EL (cell line): ENCODE measurements at regions not wholly inside any gene's neighbourhood (a gene's known extent, or its start where the extent isn't known, plus 50 kb on each side); places are given as distances from the start of the nearest gene placed in this dataset.
"Not testable (repeated sequence)": the region's sequence is repeated elsewhere in the genome, so short reads cannot be mapped to it uniquely, and the experiment has no call there.

Source experiments
- DNase-seq: peaks from one replicate; pipeline ENCODE4 v3.0.0-alpha.2; 2016

GRCh38 chr4:60400593-60400992 lies 799.5 kb upstream of the ADGRL3 start:
- DNase-seq: no peak

GRCh38 chr4:60404027-60404426 lies 796.1 kb upstream of the ADGRL3 start:
- DNase-seq: no peak

GRCh38 chr4:60422439-60422838 lies 777.7 kb upstream of the ADGRL3 start:
- DNase-seq: no peak

- not testable (repeated sequence) for DNase-seq
Measured at GRCh38 chr4:60423573-60424184, 776.4 kb upstream of the ADGRL3 start.

GRCh38 chr4:60432911-60433310 lies 767.2 kb upstream of the ADGRL3 start:
- DNase-seq: no peak

GRCh38 chr4:60443068-60443467 lies 757.1 kb upstream of the ADGRL3 start:
- DNase-seq: no peak

GRCh38 chr4:60443796-60444195 lies 756.3 kb upstream of the ADGRL3 start:
- DNase-seq: no peak

- no peak for DNase-seq
Measured at GRCh38 chr4:60450054-60450453, 750.1 kb upstream of the ADGRL3 start.

- DNase-seq: no peak
Measured at GRCh38 chr4:60452266-60452665, 747.9 kb upstream of the ADGRL3 start.

GRCh38 chr4:60455380-60455779 lies 744.7 kb upstream of the ADGRL3 start:
- no peak for DNase-seq

GRCh38 chr4:60461551-60461950 lies 738.6 kb upstream of the ADGRL3 start:
- DNase-seq: no peak

GRCh38 chr4:60463857-60464502 lies 736.1 kb upstream of the ADGRL3 start:
- peak; percentile 32 for DNase-seq

GRCh38 chr4:60482921-60483351 lies 717.2 kb upstream of the ADGRL3 start:
- no peak for DNase-seq

- DNase-seq: peak; percentile 17
Measured at GRCh38 chr4:60485276-60485675, 714.9 kb upstream of the ADGRL3 start.

- not testable (repeated sequence) for DNase-seq
Measured at GRCh38 chr4:60487118-60487761, 712.9 kb upstream of the ADGRL3 start.

GRCh38 chr4:60500810-60501209 lies 699.3 kb upstream of the ADGRL3 start:
- DNase-seq: no peak

- no peak for DNase-seq
Measured at GRCh38 chr4:60502733-60503132, 697.4 kb upstream of the ADGRL3 start.

- DNase-seq: no peak
Measured at GRCh38 chr4:60506061-60506460, 694.1 kb upstream of the ADGRL3 start.

- DNase-seq: no peak
Measured at GRCh38 chr4:60522265-60522664, 677.9 kb upstream of the ADGRL3 start.

- no peak for DNase-seq
Measured at GRCh38 chr4:60531776-60532379, 668.2 kb upstream of the ADGRL3 start.

GRCh38 chr4:60544981-60545380 lies 655.1 kb upstream of the ADGRL3 start:
- peak; percentile 6 for DNase-seq

- DNase-seq: no peak
Measured at GRCh38 chr4:60562334-60562733, 637.8 kb upstream of the ADGRL3 start.

GRCh38 chr4:60565558-60565957 lies 634.6 kb upstream of the ADGRL3 start:
- DNase-seq: no peak

GRCh38 chr4:60575336-60575735 lies 624.8 kb upstream of the ADGRL3 start:
- no peak for DNase-seq
